ENCODE measurements at regions not wholly inside any gene's neighbourhood (a gene's known extent, or its start where the extent isn't known, plus 50 kb on each side); places are given as distances from the start of the nearest gene placed in this dataset.
"Not testable (repeated sequence)": the region's sequence is repeated elsewhere in the genome, so short reads cannot be mapped to it uniquely, and the experiment has no call there.

- no peak for DNase-seq
These were observed 66.6 kb downstream of the TNFAIP3 start for GRCh38 chr6:137933696-137934095.

- no peak for DNase-seq
These were observed 69.7 kb downstream of the TNFAIP3 start for GRCh38 chr6:137936798-137937197.

GRCh38 chr6:137937834-137938233, 70.8 kb downstream of the TNFAIP3 start:
- no peak for DNase-seq

GRCh38 chr6:137938770-137939379, 71.8 kb downstream of the TNFAIP3 start:
- no peak for DNase-seq

- DNase-seq = no peak
These were observed 74.9 kb downstream of the TNFAIP3 start for GRCh38 chr6:137941995-137942394.

GRCh38 chr6:137942736-137943135, 75.7 kb downstream of the TNFAIP3 start:
- DNase-seq = no peak

- not testable (repeated sequence) for DNase-seq
These were observed 77.3 kb downstream of the TNFAIP3 start for GRCh38 chr6:137944381-137944780.

- peak; percentile 57 for DNase-seq
These were observed 77.9 kb downstream of the TNFAIP3 start for GRCh38 chr6:137944793-137945498.

- peak; percentile 45 for DNase-seq
These were observed 82.8 kb downstream of the TNFAIP3 start for GRCh38 chr6:137949686-137950390.

GRCh38 chr6:137950581-137950980, 83.5 kb downstream of the TNFAIP3 start:
- DNase-seq = no peak

GRCh38 chr6:137951064-137951597, 84.1 kb downstream of the TNFAIP3 start:
- no peak for DNase-seq

GRCh38 chr6:137952247-137952646, 85.2 kb downstream of the TNFAIP3 start:
- no peak for DNase-seq

GRCh38 chr6:137953761-137954160, 86.7 kb downstream of the TNFAIP3 start:
- DNase-seq = no peak

- no peak for DNase-seq
These were observed 87.2 kb downstream of the TNFAIP3 start for GRCh38 chr6:137954253-137954652.

GRCh38 chr6:137956098-137956488, 89.0 kb downstream of the TNFAIP3 start:
- DNase-seq = no peak

- DNase-seq = no peak
These were observed 90.4 kb downstream of the TNFAIP3 start for GRCh38 chr6:137957471-137957870.

GRCh38 chr6:137958811-137959565, 91.9 kb downstream of the TNFAIP3 start:
- DNase-seq = no peak

- no peak for DNase-seq
These were observed 95.7 kb downstream of the TNFAIP3 start for GRCh38 chr6:137962725-137963124.

- no peak for DNase-seq
These were observed 97.8 kb downstream of the TNFAIP3 start for GRCh38 chr6:137964876-137965275.

GRCh38 chr6:137967689-137968454, 100.8 kb downstream of the TNFAIP3 start:
- DNase-seq = no peak

GRCh38 chr6:137968455-137968804, 101.4 kb downstream of the TNFAIP3 start:
- DNase-seq = no peak

GRCh38 chr6:137968901-137969300, 101.8 kb downstream of the TNFAIP3 start:
- no peak for DNase-seq

All from NCI-H82 (cell line).